Liver (tissue), 8 donors: ENCODE measurements at regions not wholly inside any gene's neighbourhood (a gene's known extent, or its start where the extent isn't known, plus 50 kb on each side); places are given as distances from the start of the nearest gene placed in this dataset.

ENCODE experiments used
- DNase-seq: peaks from one replicate; pipeline ENCODE4 v3.0.0-alpha.2; 2017; ENCODE audit warnings: low spot score
- H3K27ac ChIP-seq, 2 donors: one replicate each; pipeline ENCODE4 v1.7.0; 2013; ENCODE audit warnings: inconsistent platforms in 2 of 2, low read length in 2 of 2, control low read depth in 1 of 2, low read depth in 1 of 2, mild to moderate bottlenecking in 1 of 2
- H3K27me3 ChIP-seq, 4 donors: one replicate each; pipeline versions ENCODE4 v1.6.1 to v1.7.0; 2013; ENCODE audit warnings: low read length in 3 of 4, inconsistent platforms in 1 of 4, mild to moderate bottlenecking in 1 of 4, moderate library complexity in 1 of 4; ENCODE audit not compliant: control insufficient read depth in 4 of 4, insufficient read depth in 4 of 4
- H3K36me3 ChIP-seq, 4 donors: one replicate each; pipeline versions ENCODE4 v1.6.1 to v1.7.0; 2013; ENCODE audit warnings: low read length in 3 of 4, mild to moderate bottlenecking in 3 of 4, low read depth in 1 of 4, moderate library complexity in 1 of 4; ENCODE audit not compliant: control insufficient read depth in 4 of 4, insufficient read depth in 3 of 4
- H3K4me1 ChIP-seq, 4 donors: one replicate each; pipeline versions ENCODE4 v1.6.1 to v1.7.0; 2013; ENCODE audit warnings: low read length in 3 of 4, mild to moderate bottlenecking in 3 of 4, moderate library complexity in 1 of 4; ENCODE audit not compliant: control insufficient read depth in 4 of 4, insufficient read depth in 4 of 4
- H3K4me3 ChIP-seq, 3 donors: one replicate each; pipeline versions ENCODE4 v1.6.1 to v1.7.0; 2013; ENCODE audit warnings: low read length in 3 of 3, control low read depth in 1 of 3, low read depth in 1 of 3, mild to moderate bottlenecking in 1 of 3
- H3K9ac ChIP-seq, 2 donors: one replicate each; pipeline ENCODE4 v1.7.0; 2013; ENCODE audit warnings: low read length in 2 of 2, mild to moderate bottlenecking in 2 of 2, moderate library complexity in 2 of 2, control low read depth in 1 of 2, low read depth in 1 of 2
- H3K9me3 ChIP-seq, 4 donors: one replicate each; pipeline versions ENCODE4 v1.6.1 to v1.7.0; 2013; ENCODE audit warnings: low read length in 3 of 4; ENCODE audit not compliant: control insufficient read depth in 4 of 4
- EGR1 ChIP-seq, 2 donors: IDR thresholded peaks; 2 replicates each; pipeline ENCODE4 v1.6.1; 2016 to 2018; ENCODE audit warnings: antibody characterized with exemption in 2 of 2, low read depth in 2 of 2
- FOXA1 ChIP-seq: IDR thresholded peaks from 2 replicates; pipeline ENCODE4 v1.6.1; 2016; ENCODE audit warnings: antibody characterized with exemption
- FOXA2 ChIP-seq: IDR thresholded peaks from 2 replicates; pipeline ENCODE4 v1.6.1; 2016; ENCODE audit warnings: antibody characterized with exemption
- GABPA ChIP-seq, 2 donors: IDR thresholded peaks in 1 of 2; conservative IDR thresholded peaks in 1 of 2; 2 replicates each; pipeline ENCODE4 v1.6.1; 2016; ENCODE audit warnings: antibody characterized with exemption in 2 of 2, mild to moderate bottlenecking in 1 of 2, moderate library complexity in 1 of 2
- HNF4G ChIP-seq: IDR thresholded peaks from 2 replicates; pipeline ENCODE4 v1.6.1; 2016; ENCODE audit warnings: antibody characterized with exemption
- JUND ChIP-seq, 2 donors: IDR thresholded peaks; 2 replicates each; pipeline ENCODE4 v1.6.1; 2016; ENCODE audit warnings: antibody characterized with exemption in 2 of 2
- NR2F2 ChIP-seq: IDR thresholded peaks from 2 replicates; pipeline ENCODE4 v1.6.1; 2016; ENCODE audit warnings: antibody characterized with exemption
- RAD21 ChIP-seq, 2 donors: IDR thresholded peaks; 2 replicates each; pipeline ENCODE4 v1.6.1; 2016; ENCODE audit warnings: antibody characterized with exemption in 2 of 2, mild to moderate bottlenecking in 2 of 2
- RXRA ChIP-seq, 2 donors: IDR thresholded peaks; 2 replicates each; pipeline ENCODE4 v1.6.1; 2017 to 2018; ENCODE audit warnings: antibody characterized with exemption in 2 of 2, mild to moderate bottlenecking in 1 of 2
- SP1 ChIP-seq: IDR thresholded peaks from 2 replicates; pipeline ENCODE4 v1.6.1; 2018; ENCODE audit warnings: antibody characterized with exemption, mild to moderate bottlenecking
- TAF1 ChIP-seq: conservative IDR thresholded peaks from 2 replicates; pipeline ENCODE4 v1.6.1; 2016; ENCODE audit warnings: antibody characterized with exemption, mild to moderate bottlenecking
- YY1 ChIP-seq: IDR thresholded peaks from 2 replicates; pipeline ENCODE4 v1.6.1; 2016; ENCODE audit warnings: antibody characterized with exemption, mild to moderate bottlenecking
- WGBS: extraction: QIAGEN DNeasy Blood & Tissue Kit; methylation state at CpG from one replicate; pipeline ENCODE4 v1.1.7; 2013; 5-methylcytosine and 5-hydroxymethylcytosine counted together
- TF ChIP-seq, protein P1 (sequence below): IDR thresholded peaks from 2 replicates; pipeline ENCODE4 v1.6.1; 2016; ENCODE audit warnings: antibody characterized with exemption
- TF ChIP-seq, protein P2 (sequence below): IDR thresholded peaks from 2 replicates; pipeline ENCODE4 v1.6.1; 2016; ENCODE audit warnings: antibody characterized with exemption
- TF ChIP-seq, protein P3 (sequence below): fragments of 150-350 bp; IDR thresholded peaks from 2 replicates; pipeline ENCODE4 v1.5.1; 2017; ENCODE audit warnings: improper control_type of control experiment, low read depth, low read length; ENCODE audit not compliant: missing input control
- TF ChIP-seq, protein P4 (sequence below): IDR thresholded peaks from 2 replicates; pipeline ENCODE4 v1.6.1; 2016; ENCODE audit warnings: antibody characterized with exemption
- TF ChIP-seq, protein P5 (sequence below): IDR thresholded peaks from 2 replicates; pipeline ENCODE4 v1.6.1; 2016; ENCODE audit warnings: antibody characterized with exemption, mild to moderate bottlenecking
- donor health status: healthy.
- donor health status: healthy.
- donor health status: healthy.
- donor health status: healthy.
- donor health status: healthy.

DNA sequence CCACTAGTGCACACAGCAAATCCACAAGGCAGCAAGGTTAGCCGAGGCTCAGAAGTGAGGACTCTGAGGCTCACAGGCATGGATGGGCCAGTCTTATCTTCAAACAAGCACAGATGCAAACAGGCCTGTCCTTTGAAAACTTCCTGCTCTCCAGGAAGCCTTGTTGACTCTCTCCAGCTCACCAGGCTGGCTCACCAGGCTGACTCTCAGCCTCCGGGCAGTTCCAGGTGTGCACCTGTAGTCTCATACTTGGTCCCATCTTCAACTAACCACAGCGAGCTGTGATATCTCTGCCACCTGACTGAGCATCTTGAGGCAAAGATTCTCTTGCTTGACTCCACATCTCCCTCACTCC is 173.9 kb upstream of the ZMIZ1 start:
- Histone ChIP-seq H3K27me3 (no peaks in the 10 kb centered on the region), H3K4me1 (peaks cover 1 to 11% (median 9%) of the 10 kb centered on the region in 4 donors), H3K27ac (no peak overlapping the region), H3K36me3 (no peaks in the 10 kb centered on the region), H3K4me3 (no peak overlapping the region), H3K9me3 (no peaks in the 10 kb centered on the region), H3K9ac (no peak overlapping the region)
- DNase-seq = no peak
- 89% methylated on average over 3 of the region's 3 CpGs for WGBS
- TF ChIP-seq EGR1 (IDR thresholded peaks at IDR 0.05; ENCODE audit: low read depth in 2 of 2) = no peak
- TF ChIP-seq, protein P1, sequence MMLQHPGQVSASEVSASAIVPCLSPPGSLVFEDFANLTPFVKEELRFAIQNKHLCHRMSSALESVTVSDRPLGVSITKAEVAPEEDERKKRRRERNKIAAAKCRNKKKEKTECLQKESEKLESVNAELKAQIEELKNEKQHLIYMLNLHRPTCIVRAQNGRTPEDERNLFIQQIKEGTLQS = no peak
- TF ChIP-seq HNF4G = no peak
- no peak for TF ChIP-seq JUND (IDR thresholded peaks at IDR 0.05)
- TF ChIP-seq, protein P2, sequence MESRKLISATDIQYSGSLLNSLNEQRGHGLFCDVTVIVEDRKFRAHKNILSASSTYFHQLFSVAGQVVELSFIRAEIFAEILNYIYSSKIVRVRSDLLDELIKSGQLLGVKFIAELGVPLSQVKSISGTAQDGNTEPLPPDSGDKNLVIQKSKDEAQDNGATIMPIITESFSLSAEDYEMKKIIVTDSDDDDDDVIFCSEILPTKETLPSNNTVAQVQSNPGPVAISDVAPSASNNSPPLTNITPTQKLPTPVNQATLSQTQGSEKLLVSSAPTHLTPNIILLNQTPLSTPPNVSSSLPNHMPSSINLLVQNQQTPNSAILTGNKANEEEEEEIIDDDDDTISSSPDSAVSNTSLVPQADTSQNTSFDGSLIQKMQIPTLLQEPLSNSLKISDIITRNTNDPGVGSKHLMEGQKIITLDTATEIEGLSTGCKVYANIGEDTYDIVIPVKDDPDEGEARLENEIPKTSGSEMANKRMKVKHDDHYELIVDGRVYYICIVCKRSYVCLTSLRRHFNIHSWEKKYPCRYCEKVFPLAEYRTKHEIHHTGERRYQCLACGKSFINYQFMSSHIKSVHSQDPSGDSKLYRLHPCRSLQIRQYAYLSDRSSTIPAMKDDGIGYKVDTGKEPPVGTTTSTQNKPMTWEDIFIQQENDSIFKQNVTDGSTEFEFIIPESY = no peak
- no peak for TF ChIP-seq GABPA (IDR thresholded peaks at IDR 0.05 in 1 of 2, conservative IDR thresholded peaks at IDR 0.05 in 1 of 2)
- TF ChIP-seq, protein P3, sequence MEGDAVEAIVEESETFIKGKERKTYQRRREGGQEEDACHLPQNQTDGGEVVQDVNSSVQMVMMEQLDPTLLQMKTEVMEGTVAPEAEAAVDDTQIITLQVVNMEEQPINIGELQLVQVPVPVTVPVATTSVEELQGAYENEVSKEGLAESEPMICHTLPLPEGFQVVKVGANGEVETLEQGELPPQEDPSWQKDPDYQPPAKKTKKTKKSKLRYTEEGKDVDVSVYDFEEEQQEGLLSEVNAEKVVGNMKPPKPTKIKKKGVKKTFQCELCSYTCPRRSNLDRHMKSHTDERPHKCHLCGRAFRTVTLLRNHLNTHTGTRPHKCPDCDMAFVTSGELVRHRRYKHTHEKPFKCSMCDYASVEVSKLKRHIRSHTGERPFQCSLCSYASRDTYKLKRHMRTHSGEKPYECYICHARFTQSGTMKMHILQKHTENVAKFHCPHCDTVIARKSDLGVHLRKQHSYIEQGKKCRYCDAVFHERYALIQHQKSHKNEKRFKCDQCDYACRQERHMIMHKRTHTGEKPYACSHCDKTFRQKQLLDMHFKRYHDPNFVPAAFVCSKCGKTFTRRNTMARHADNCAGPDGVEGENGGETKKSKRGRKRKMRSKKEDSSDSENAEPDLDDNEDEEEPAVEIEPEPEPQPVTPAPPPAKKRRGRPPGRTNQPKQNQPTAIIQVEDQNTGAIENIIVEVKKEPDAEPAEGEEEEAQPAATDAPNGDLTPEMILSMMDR = no peak
- no peak for TF ChIP-seq FOXA2
- no peak for TF ChIP-seq YY1
- TF ChIP-seq NR2F2 = no peak
- no peak for TF ChIP-seq TAF1
- no peak for TF ChIP-seq SP1
- TF ChIP-seq RXRA (IDR thresholded peaks at IDR 0.05) = no peak
- TF ChIP-seq, protein P4, sequence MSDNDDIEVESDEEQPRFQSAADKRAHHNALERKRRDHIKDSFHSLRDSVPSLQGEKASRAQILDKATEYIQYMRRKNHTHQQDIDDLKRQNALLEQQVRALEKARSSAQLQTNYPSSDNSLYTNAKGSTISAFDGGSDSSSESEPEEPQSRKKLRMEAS = no peak
- TF ChIP-seq, protein P5, sequence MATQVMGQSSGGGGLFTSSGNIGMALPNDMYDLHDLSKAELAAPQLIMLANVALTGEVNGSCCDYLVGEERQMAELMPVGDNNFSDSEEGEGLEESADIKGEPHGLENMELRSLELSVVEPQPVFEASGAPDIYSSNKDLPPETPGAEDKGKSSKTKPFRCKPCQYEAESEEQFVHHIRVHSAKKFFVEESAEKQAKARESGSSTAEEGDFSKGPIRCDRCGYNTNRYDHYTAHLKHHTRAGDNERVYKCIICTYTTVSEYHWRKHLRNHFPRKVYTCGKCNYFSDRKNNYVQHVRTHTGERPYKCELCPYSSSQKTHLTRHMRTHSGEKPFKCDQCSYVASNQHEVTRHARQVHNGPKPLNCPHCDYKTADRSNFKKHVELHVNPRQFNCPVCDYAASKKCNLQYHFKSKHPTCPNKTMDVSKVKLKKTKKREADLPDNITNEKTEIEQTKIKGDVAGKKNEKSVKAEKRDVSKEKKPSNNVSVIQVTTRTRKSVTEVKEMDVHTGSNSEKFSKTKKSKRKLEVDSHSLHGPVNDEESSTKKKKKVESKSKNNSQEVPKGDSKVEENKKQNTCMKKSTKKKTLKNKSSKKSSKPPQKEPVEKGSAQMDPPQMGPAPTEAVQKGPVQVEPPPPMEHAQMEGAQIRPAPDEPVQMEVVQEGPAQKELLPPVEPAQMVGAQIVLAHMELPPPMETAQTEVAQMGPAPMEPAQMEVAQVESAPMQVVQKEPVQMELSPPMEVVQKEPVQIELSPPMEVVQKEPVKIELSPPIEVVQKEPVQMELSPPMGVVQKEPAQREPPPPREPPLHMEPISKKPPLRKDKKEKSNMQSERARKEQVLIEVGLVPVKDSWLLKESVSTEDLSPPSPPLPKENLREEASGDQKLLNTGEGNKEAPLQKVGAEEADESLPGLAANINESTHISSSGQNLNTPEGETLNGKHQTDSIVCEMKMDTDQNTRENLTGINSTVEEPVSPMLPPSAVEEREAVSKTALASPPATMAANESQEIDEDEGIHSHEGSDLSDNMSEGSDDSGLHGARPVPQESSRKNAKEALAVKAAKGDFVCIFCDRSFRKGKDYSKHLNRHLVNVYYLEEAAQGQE = no peak
- TF ChIP-seq RAD21 (IDR thresholded peaks at IDR 0.05) = no peak
- TF ChIP-seq FOXA1 = no peak

DNA sequence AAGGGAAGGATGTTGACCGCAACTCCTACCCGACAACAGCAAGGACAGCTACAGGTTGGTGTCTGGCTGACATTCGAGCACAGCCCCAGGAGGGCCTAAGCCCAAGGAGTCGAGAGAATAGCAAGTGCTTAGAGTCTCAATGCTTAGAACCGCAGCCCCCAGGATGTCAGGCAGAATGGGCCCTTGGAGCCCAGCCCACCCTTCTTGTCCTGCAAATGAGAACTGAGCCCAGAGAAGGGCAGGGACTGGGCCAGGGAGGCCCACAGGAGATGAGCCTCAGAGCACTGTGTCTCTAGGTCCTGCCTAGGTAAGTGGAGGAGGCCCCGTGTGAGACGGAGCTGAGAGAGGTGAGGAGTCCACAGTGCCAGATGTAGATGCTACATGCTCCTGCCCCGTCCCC is 173.3 kb upstream of the ZMIZ1 start:
- Histone ChIP-seq H3K27ac (no peak overlapping the region), H3K4me3 (no peak overlapping the region), H3K9ac (no peak overlapping the region), H3K36me3 (no peaks in the 10 kb centered on the region), H3K9me3 (no peaks in the 10 kb centered on the region), H3K4me1 (peaks cover 1 to 12% (median 9%) of the 10 kb centered on the region in 4 donors), H3K27me3 (no peaks in the 10 kb centered on the region)
- WGBS = 92% methylated on average over 8 of the region's 8 CpGs
- no peak for DNase-seq
- no peak for TF ChIP-seq NR2F2
- no peak for TF ChIP-seq FOXA1
